ENCODE measurements at regions not wholly inside any gene's neighbourhood (a gene's known extent, or its start where the extent isn't known, plus 50 kb on each side); places are given as distances from the start of the nearest gene placed in this dataset.

GRCh38 chr12:104816845-104817503 is 141.1 kb downstream of the SLC41A2 start:
- TF ChIP-seq CTCF (IDR thresholded peaks at IDR 0.05; ENCODE audit: insufficient read depth, low read length, missing control alignments), result no peak
- CTCF ChIA-PET, result no interaction called here
- no peak overlapping the region for H3K4me3 ChIP-seq (ENCODE audit: low read depth, low read length)
- POLR2A ChIA-PET, result no interaction called here
- no peak for DNase-seq (ENCODE audit: low read depth, low spot score)

- POLR2A ChIA-PET, result no interaction called here
- no peak for DNase-seq (ENCODE audit: low read depth, low spot score)
- CTCF ChIA-PET, result no interaction called here
- TF ChIP-seq CTCF (IDR thresholded peaks at IDR 0.05; ENCODE audit: insufficient read depth, low read length, missing control alignments), result no peak
- H3K4me3 ChIP-seq (ENCODE audit: low read depth, low read length), result no peak overlapping the region
Measured at GRCh38 chr12:104815935-104816334, 142.2 kb downstream of the SLC41A2 start.

GRCh38 chr12:104814944-104815343 is 143.1 kb downstream of the SLC41A2 start:
- ChIA-PET CTCF (interaction anchor here (1.3 kb wide), 1 partner anchor 12 kb away, joined by 3 read pairs; no protein-coding TSS in a partner anchor), POLR2A (no interaction called here)
- H3K4me3 ChIP-seq (ENCODE audit: low read depth, low read length), result no peak overlapping the region
- no peak for DNase-seq (ENCODE audit: low read depth, low spot score)
- TF ChIP-seq CTCF (IDR thresholded peaks at IDR 0.05; ENCODE audit: insufficient read depth, low read length, missing control alignments), result no peak
